K562 (cell line): ENCODE measurements at regions not wholly inside any gene's neighbourhood (a gene's known extent, or its start where the extent isn't known, plus 50 kb on each side); places are given as distances from the start of the nearest gene placed in this dataset.

Experiments
- ATAC-seq: fragments of 200-7000 bp; cut with Tn5 transposase; 3 replicates; pipeline ENCODE4 v1.9.1; 2020; ENCODE audit warnings: moderate library complexity
- BruUV-seq: library from RNA; stranded (reverse); fragments of 400-500 nt; replicated peaks from 2 replicates; lab custom pipeline; 2021; lab: Mats Ljungman, UMichigan
- CTCF ChIA-PET: fragments of 300-600 bp; formaldehyde crosslinking; extraction: SDS; loops from one replicate; lab custom pipeline; 2021; ENCODE audit warnings: low intra/inter-chr PET ratio; lab: Yijun Ruan, JAX
- POLR2A ChIA-PET: fragments of 300-600, 350-650 bp; sonication (Branson Sonifier 250); formaldehyde crosslinking; extraction: SDS; loops from one replicate; lab custom pipeline; 2021; ENCODE audit warnings: antibody characterized with exemption, inconsistent platforms; lab: Yijun Ruan, JAX
- DNase-seq, 4 experiments: peaks; one replicate each; pipeline versions ENCODE4 v3.0.0 to v3.0.0-alpha.2; 2011 to 2018; ENCODE audit warnings: low spot score in 3 of 4, mixed read lengths in 3 of 4; ENCODE audit errors: extremely low read depth in 1 of 4
- FAIRE-seq: peaks from 2 replicates; lab custom pipeline; 2011; peaks lifted over from hg19 to GRCh38; lab: Jason Lieb, UNC
- H2AFZ ChIP-seq: 2 replicates; pipeline ENCODE4 v1.6.0; 2011; ENCODE audit warnings: low read depth, low read length, control low read depth, inconsistent platforms
- H3K27ac ChIP-seq: fragments of 200-600 bp; 3 replicates; pipeline ENCODE4 v1.8.0; 2011; ENCODE audit warnings: low read depth, mild to moderate bottlenecking, control low read depth, inconsistent platforms, low read length, moderate library complexity, mixed read lengths; ENCODE audit errors: extremely low read depth
- H3K27me3 ChIP-seq, 2 experiments: fragments of 300-600 bp in 1 of 2; 2 replicates in 1 of 2; 3 replicates in 1 of 2; pipeline versions ENCODE4 v1.6.0 to v1.8.0; 2011; ENCODE audit warnings: inconsistent platforms in 2 of 2, low read length in 2 of 2, mild to moderate bottlenecking in 1 of 2, mixed read lengths in 1 of 2, moderate library complexity in 1 of 2; ENCODE audit not compliant: control insufficient read depth in 2 of 2, insufficient read depth in 2 of 2
- H3K36me3 ChIP-seq: fragments of 300-600 bp; 3 replicates; pipeline ENCODE4 v1.8.0; 2011; ENCODE audit warnings: mild to moderate bottlenecking, low read length, inconsistent platforms; ENCODE audit not compliant: control insufficient read depth, insufficient read depth
- H3K4me1 ChIP-seq, 2 experiments: fragments of 200-600 bp in 1 of 2; replicated peaks in 1 of 2; 2 replicates in 1 of 2; 3 replicates in 1 of 2; pipeline versions ENCODE4 v1.5.1 to v1.8.0; 2011; ENCODE audit warnings: inconsistent platforms in 2 of 2, low read length in 2 of 2, mild to moderate bottlenecking in 1 of 2, mixed read lengths in 1 of 2, moderate library complexity in 1 of 2; ENCODE audit not compliant: control insufficient read depth in 2 of 2, insufficient read depth in 2 of 2
- H3K4me2 ChIP-seq: 2 replicates; pipeline ENCODE4 v1.6.1; 2011; ENCODE audit warnings: low read length, control low read depth, inconsistent platforms, mixed read lengths; ENCODE audit not compliant: insufficient read depth
- H3K4me3 ChIP-seq: fragments of 200-600 bp; sonication (generic), shearing (Covaris generic); 2 replicates; pipeline ENCODE4 v1.5.1; 2016; ENCODE audit warnings: control low read depth, inconsistent platforms
- H3K79me2 ChIP-seq: fragments of 200-600 bp; 3 replicates; pipeline ENCODE4 v1.8.0; 2011; ENCODE audit warnings: low read length, inconsistent platforms; ENCODE audit not compliant: control insufficient read depth, insufficient read depth
- H3K9ac ChIP-seq, 2 experiments: 2 replicates each; pipeline versions ENCODE4 v1.6.0 to v1.6.1; 2011; ENCODE audit warnings: low read depth in 2 of 2, low read length in 2 of 2, control low read depth in 1 of 2, inconsistent platforms in 1 of 2, mild to moderate bottlenecking in 1 of 2, mixed read lengths in 1 of 2; ENCODE audit not compliant: insufficient read depth in 1 of 2
- H3K9me1 ChIP-seq: one replicate; pipeline ENCODE4 v1.6.0; 2011; ENCODE audit warnings: inconsistent platforms, mild to moderate bottlenecking, low read length, moderate library complexity; ENCODE audit not compliant: control insufficient read depth, insufficient read depth
- H3K9me3 ChIP-seq: replicated peaks from 2 replicates; pipeline ENCODE4 v1.5.1; 2011; ENCODE audit warnings: low read depth, low read length, inconsistent platforms; ENCODE audit not compliant: control insufficient read depth, insufficient read depth
- H4K20me1 ChIP-seq: replicated peaks from 2 replicates; pipeline ENCODE4 v1.6.1; 2011; ENCODE audit warnings: low read length, inconsistent platforms, mixed read lengths; ENCODE audit not compliant: control insufficient read depth, insufficient read depth
- COPS2 ChIP-seq: fragments of 450-650 bp; conservative IDR thresholded peaks from 2 replicates; pipeline ENCODE4 v1.6.1; 2016; ENCODE audit warnings: mild to moderate bottlenecking, moderate library complexity
- DNMT1 ChIP-seq: fragments of 450-650 bp; IDR thresholded peaks from 2 replicates; pipeline ENCODE4 v1.6.1; 2016; ENCODE audit warnings: antibody characterized with exemption, mild to moderate bottlenecking
- KDM2B ChIP-seq: fragments of 250-450 bp; sonication (Bioruptor Pico); IDR thresholded peaks from 2 replicates; pipeline ENCODE4 v1.8.0; 2021; ENCODE audit warnings: mild to moderate bottlenecking, moderate library complexity
- PPARD ChIP-seq: fragments of 250-450 bp; sonication (Bioruptor Pico); IDR thresholded peaks from 2 replicates; pipeline ENCODE4 v1.8.0; 2022; ENCODE audit warnings: inconsistent platforms, mild to moderate bottlenecking, moderate library complexity
- PREB ChIP-seq: sonication (generic); formaldehyde crosslinking; IDR thresholded peaks from 2 replicates; pipeline ENCODE4 v1.8.1; 2023; ENCODE audit warnings: mild to moderate bottlenecking, missing genetic modification reagents
- PTRF ChIP-seq: fragments of 450-650 bp; IDR thresholded peaks from 2 replicates; pipeline ENCODE4 v1.6.1; 2016; ENCODE audit warnings: mild to moderate bottlenecking, missing genetic modification characterization, missing compliant biosample characterization
- XRCC5 ChIP-seq: fragments of 200-400 bp; formaldehyde crosslinking; IDR thresholded peaks from 2 replicates; pipeline ENCODE4 v1.6.1; 2017; ENCODE audit warnings: low read depth, mild to moderate bottlenecking, low read length
- ZBED1 ChIP-seq: IDR thresholded peaks from 2 replicates; pipeline ENCODE4 v1.6.1; 2014
- ZNF445 ChIP-seq: fragments of 250-450 bp; sonication (Bioruptor Pico); IDR thresholded peaks from 2 replicates; pipeline ENCODE4 v1.4.0; 2020; ENCODE audit warnings: low read depth, mild to moderate bottlenecking, moderate library complexity
- ZNF592 ChIP-seq: fragments of 450-650 bp; IDR thresholded peaks from 2 replicates; pipeline ENCODE4 v1.6.1; 2017; ENCODE audit warnings: antibody characterized with exemption, mild to moderate bottlenecking
- ZNF766 ChIP-seq: fragments of 200-800 bp; sonication (Bioruptor generic); conservative IDR thresholded peaks from 2 replicates; pipeline ENCODE4 v1.6.1; 2016; ENCODE audit warnings: missing genetic modification characterization, missing compliant biosample characterization
- WGBS: fragments of 100-300 bp; shearing (Covaris generic); methylation state at CpG from one replicate; pipeline ENCODE4 v1.1.6; 2016; ENCODE audit warnings: low coverage, mixed read lengths; ENCODE audit not compliant: insufficient coverage; ENCODE audit errors: missing lambda C conversion rate; 5-methylcytosine and 5-hydroxymethylcytosine counted together
- in situ Hi-C: fragments of 300-500 bp; cut with MboI; formaldehyde crosslinking; loops from 4 replicates; pipeline ENCODE4 v1.15.0; 2018; ENCODE audit warnings: inconsistent platforms, mixed read lengths
- intact Hi-C: fragments of 100-400 bp; cut with micrococcal nuclease; formaldehyde crosslinking; loops from 2 replicates; pipeline ENCODE4 v1.14.2; 2022
- TF ChIP-seq, protein P1 (sequence below): fragments of 450-650 bp; IDR thresholded peaks from 2 replicates; pipeline ENCODE4 v1.7.1; 2018; ENCODE audit warnings: mild to moderate bottlenecking, low read depth; ENCODE audit not compliant: partially characterized antibody
- TF ChIP-seq, protein P2 (sequence below): fragments of 450-650 bp; formaldehyde crosslinking; IDR thresholded peaks from 2 replicates; pipeline ENCODE4 v1.4.0; 2022; ENCODE audit warnings: mild to moderate bottlenecking, moderate library complexity

DNA sequence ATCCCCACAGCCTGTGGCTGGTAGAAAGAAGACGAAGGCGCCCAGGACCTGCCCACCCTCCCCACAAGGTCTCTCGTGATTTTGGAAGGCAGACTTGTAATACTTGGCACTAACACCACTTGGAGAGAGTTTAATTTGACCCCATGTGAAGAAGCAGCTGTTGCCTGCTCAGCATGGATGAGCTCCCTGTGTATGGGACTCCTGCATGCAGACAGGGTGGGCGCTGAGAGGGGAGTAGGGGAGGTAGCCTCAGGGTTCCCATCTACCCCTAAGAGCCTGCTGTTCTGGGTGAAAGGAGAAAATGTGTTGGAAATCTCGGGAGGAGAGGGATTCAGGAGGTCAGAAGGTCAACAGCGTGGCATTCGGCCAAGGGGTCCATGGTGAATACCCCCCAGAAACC lies 625.9 kb downstream of the TBC1D22A start:
- Histone ChIP-seq H3K79me2 (no peaks in the 10 kb centered on the region), H3K4me1 (no peaks in the 10 kb centered on the region), H2AFZ (no peak overlapping the region), H3K9me3 (no peaks in the 10 kb centered on the region), H3K9ac (no peak overlapping the region), H3K4me2 (no peak overlapping the region), H3K9me1 (no peaks in the 10 kb centered on the region), H3K4me3 (no peak overlapping the region), H3K27me3 (peaks cover 4 to 17% of the 10 kb centered on the region in 2 experiments; a peak in 2 of 5 replicates), H3K27ac (no peak overlapping the region), H4K20me1 (0 out of 2 replicates have a peak, but pooled peaks cover 3% of the 10 kb centered on the region), H3K36me3 (no peaks in the 10 kb centered on the region)
- no peak for ATAC-seq
- CTCF ChIA-PET = no interaction called here
- 0% methylated on average over 5 of the region's 7 CpGs for WGBS
- in situ Hi-C loops (no loop called here), intact Hi-C loops (no loop called here)
- FAIRE-seq = no peak
- POLR2A ChIA-PET = no interaction called here
- no TSS peak for BruUV-seq
- DNase-seq = no peak
- no peak for TF ChIP-seq ZBED1
- TF ChIP-seq PREB (CRISPR knock-in tag) = no peak
- no peak for TF ChIP-seq PTRF (tag)
- TF ChIP-seq PPARD (CRISPR knock-in tag) = no peak
- no peak for TF ChIP-seq COPS2
- TF ChIP-seq ZNF766 (CRISPR knock-in tag) = no peak
- TF ChIP-seq, protein P1, sequence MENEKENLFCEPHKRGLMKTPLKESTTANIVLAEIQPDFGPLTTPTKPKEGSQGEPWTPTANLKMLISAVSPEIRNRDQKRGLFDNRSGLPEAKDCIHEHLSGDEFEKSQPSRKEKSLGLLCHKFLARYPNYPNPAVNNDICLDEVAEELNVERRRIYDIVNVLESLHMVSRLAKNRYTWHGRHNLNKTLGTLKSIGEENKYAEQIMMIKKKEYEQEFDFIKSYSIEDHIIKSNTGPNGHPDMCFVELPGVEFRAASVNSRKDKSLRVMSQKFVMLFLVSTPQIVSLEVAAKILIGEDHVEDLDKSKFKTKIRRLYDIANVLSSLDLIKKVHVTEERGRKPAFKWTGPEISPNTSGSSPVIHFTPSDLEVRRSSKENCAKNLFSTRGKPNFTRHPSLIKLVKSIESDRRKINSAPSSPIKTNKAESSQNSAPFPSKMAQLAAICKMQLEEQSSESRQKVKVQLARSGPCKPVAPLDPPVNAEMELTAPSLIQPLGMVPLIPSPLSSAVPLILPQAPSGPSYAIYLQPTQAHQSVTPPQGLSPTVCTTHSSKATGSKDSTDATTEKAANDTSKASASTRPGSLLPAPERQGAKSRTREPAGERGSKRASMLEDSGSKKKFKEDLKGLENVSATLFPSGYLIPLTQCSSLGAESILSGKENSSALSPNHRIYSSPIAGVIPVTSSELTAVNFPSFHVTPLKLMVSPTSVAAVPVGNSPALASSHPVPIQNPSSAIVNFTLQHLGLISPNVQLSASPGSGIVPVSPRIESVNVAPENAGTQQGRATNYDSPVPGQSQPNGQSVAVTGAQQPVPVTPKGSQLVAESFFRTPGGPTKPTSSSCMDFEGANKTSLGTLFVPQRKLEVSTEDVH = no peak
- no peak for TF ChIP-seq ZNF445 (CRISPR knock-in tag)
- TF ChIP-seq KDM2B = no peak
- TF ChIP-seq DNMT1 = no peak
- TF ChIP-seq XRCC5 = no peak
- no peak for TF ChIP-seq ZNF592
- TF ChIP-seq, protein P2, sequence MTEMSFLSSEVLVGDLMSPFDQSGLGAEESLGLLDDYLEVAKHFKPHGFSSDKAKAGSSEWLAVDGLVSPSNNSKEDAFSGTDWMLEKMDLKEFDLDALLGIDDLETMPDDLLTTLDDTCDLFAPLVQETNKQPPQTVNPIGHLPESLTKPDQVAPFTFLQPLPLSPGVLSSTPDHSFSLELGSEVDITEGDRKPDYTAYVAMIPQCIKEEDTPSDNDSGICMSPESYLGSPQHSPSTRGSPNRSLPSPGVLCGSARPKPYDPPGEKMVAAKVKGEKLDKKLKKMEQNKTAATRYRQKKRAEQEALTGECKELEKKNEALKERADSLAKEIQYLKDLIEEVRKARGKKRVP (CRISPR knock-in tag) = no peak
